Omental fat pad (tissue), 3 donors: ENCODE measurements at regions not wholly inside any gene's neighbourhood (a gene's known extent, or its start where the extent isn't known, plus 50 kb on each side); places are given as distances from the start of the nearest gene placed in this dataset.

ENCODE experiments used
- ATAC-seq: fragments of 150-250 bp; one replicate; pipeline ENCODE4 v1.9.1; 2016; ENCODE audit warnings: mild to moderate bottlenecking, moderate library complexity; ENCODE audit not compliant: low FRiP score
- DNase-seq: peaks from one replicate; pipeline ENCODE4 v3.0.0-alpha.2; 2019; ENCODE audit warnings: low spot score
- CTCF ChIP-seq, 3 donors: fragments of 450-650 bp; IDR thresholded peaks; one replicate each; pipeline ENCODE4 v1.5.1; 2016 to 2017; ENCODE audit warnings: antibody characterized with exemption in 3 of 3, mild to moderate bottlenecking in 3 of 3, moderate library complexity in 2 of 3

DNA sequence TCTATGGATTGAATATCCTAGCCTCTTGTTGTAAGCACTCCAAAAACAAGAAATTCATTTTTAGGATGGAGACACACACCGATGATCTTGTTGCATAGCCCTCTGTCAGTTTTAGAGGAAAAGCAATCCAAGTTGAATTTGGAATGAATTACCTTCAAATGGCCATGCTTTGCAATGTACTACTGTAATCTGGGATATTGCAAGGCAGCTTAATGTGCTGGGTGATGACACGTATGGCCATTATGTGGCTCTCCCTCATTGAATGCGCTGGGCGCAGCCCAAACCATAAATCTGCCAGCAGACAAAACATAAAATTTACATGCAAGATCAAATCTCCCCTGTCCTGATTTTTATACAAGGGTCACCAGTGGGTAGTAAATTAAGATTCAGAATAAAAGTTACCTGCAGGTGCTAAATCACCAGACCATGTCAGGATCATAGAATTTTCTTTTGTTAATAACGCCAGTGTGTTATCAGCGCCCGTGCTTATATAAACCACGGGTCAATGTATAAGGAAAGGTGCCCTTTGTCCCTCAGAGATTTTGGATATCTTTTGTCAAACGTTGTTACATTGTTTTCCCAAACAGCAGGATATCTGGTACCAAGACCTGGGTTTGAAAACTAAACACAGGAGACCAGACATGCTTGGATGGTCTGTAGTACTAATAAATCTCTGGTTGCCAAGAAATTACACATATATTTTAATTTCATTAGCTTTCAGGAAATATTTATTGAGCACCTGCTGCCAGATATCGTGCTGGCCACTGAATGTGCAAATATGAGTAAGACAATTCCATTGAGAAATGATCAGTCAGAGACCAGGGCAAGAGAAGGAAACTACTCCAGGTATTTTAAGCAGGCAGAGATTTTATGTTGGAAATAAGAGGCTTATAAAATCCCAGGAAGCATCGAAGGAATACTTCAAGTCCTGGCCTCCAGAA lies 237.1 kb downstream of the EBLN2 start:
- TF ChIP-seq CTCF (IDR thresholded peaks at IDR 0.05): no peak
- ATAC-seq: no peak
- no peak for DNase-seq

- DNase-seq: no peak
- ATAC-seq: no peak
- no peak for TF ChIP-seq CTCF (IDR thresholded peaks at IDR 0.05)
These were observed 237.8 kb downstream of the EBLN2 start for GRCh38 chr3:73299184-73299691.

DNA sequence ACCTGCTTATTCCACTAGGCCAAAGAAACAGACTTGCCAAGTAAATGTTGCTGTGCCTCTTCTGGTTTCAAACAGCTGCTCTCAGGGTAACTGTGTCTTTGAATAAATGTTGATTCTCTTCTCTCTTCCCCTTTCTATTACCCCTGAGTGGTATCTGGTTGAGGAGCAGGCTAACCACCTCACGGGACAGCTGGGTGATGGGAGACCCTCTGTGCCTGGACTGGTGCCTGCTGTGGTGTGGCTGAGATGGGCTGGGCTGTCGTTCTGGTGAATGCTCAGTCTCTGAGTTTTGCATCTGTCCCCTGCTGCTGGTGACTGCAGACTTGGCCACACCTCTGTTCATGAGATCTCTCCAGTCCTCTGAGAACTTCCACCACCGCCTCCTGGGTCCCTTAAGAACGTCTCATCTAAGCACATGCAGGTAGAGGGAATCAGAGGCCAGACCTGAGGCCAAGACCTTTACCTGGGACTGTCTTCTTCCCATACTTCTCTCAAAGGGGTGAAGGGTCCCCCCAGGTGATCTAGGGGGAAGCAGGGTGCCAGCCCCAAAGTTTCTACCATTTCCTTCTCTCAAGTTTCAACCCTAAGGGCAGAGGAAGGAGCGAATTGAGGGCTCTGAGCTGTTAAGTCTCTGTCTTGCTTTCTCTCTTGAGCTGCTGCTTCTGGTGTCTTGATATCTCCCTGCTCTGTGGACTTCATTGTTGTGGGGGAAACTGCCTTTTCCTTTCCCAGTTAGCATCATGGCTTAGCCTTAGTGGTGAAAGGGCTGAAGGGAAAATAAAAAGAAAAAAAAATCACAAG lies 252.9 kb downstream of the EBLN2 start:
- no peak for ATAC-seq
- DNase-seq: no peak

DNA sequence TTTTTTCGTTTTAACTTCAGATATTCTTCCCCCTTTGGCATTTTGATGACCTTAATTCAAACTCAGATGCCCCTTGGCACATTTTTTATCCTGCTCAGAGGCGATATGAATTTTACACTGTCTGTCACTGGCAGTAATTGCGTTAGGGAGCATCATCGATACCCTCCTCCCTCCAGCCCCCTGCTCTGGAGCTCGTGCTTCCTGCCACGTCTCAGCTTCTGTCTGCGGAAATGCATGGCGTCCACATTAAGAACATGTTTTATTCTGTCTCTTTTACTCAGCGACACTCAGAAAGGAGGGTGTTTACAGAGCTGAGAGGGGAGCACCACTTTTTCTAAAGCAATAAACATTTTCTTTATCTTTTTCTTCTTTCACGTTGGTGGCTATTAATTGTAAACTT lies 254.2 kb downstream of the EBLN2 start:
- TF ChIP-seq CTCF (IDR thresholded peaks at IDR 0.05): no peak
- ATAC-seq: no peak
- DNase-seq: no peak

More for the DNA sequence above, 252.9 kb downstream of the EBLN2 start:
- no peak for TF ChIP-seq CTCF (IDR thresholded peaks at IDR 0.05)

DNA sequence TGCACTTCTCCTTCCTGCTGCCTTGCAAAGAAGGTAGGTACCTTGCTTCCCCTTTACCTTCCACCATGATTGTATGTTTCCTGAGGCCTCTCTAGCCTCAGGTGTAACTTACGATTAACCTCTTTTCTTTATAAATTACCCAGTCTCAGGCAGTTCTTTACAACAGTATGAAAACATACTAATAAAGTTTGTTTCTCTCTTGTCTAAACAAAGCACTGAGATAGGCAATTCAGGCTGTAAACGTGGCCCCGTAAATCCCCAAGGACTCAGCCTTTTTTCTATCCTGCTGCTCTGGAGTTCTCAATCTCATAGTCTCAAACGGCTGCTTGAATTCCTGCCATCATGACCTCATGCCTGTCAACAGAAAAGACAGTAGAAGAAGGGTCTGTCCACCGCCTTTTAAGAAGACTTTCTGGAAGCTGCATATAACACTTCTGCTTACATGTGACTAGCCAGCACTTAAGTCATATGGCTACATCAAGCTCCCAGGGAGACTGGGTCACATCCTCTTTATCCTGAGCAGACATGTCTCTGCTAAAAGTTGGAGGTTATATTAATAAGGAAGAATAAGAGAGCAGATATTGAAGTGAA lies 257.8 kb downstream of the EBLN2 start:
- DNase-seq (no peak), ATAC-seq (no peak)
- TF ChIP-seq CTCF (IDR thresholded peaks at IDR 0.05): no peak

GRCh38 chr3:73321286-73321999 lies 260.0 kb downstream of the EBLN2 start:
- TF ChIP-seq CTCF (IDR thresholded peaks at IDR 0.05): no peak
- ATAC-seq (no peak), DNase-seq (no peak)
